SK-N-SH treated with all-trans-retinoic acid at 6 μM for 48 hours (cell line): ENCODE measurements at regions not wholly inside any gene's neighbourhood (a gene's known extent, or its start where the extent isn't known, plus 50 kb on each side); places are given as distances from the start of the nearest gene placed in this dataset.

Experiments used
- ARNTL ChIP-seq: fragments of 450-650 bp; formaldehyde crosslinking; IDR thresholded peaks from 2 replicates; pipeline ENCODE4 v1.5.0; 2020; ENCODE audit warnings: low read depth, mild to moderate bottlenecking, moderate library complexity, borderline replicate concordance
- ESRRG ChIP-seq: fragments of 250-450 bp; sonication (Bioruptor Pico); IDR thresholded peaks from 2 replicates; pipeline ENCODE4 v1.6.1; 2021; ENCODE audit warnings: mild to moderate bottlenecking
- OSR1 ChIP-seq: fragments of 250-450 bp; sonication (Bioruptor Pico); IDR thresholded peaks from 2 replicates; pipeline ENCODE4 v1.8.0; 2022; ENCODE audit warnings: moderate library complexity, mild to moderate bottlenecking, inconsistent platforms
- TF ChIP-seq, protein P1 (sequence below): fragments of 250-450 bp; sonication (Bioruptor Pico); IDR thresholded peaks from 2 replicates; pipeline ENCODE4 v1.8.0; 2021; ENCODE audit warnings: low read depth, mild to moderate bottlenecking, moderate library complexity, borderline replicate concordance

DNA sequence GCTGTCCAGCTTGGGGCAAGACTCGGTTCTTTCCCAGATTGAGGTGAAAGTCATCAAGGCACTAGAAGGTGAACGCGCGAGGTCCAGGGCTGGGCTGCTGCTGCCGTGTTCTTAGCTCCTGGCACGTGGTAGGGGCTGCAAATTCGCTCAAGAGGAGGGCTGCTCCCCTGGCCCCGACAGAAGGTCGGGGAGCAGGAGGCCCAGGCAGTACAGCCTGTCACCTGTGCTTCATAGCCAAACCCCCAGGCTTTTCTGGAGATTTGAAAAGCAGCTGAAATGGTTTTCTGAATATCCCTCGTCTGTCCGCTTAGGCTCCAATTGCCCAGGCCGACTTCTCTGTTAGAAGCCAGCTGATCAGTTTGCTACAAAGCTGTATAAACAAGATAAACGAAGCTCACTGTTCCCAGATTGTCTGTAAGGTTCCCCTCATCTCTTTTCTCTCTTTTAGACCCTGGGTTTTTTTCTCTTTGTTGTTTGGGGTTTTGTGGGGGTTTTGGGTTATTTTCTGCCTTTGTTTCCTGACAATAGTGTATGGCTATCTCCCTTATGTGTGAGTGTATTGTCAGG, 60.0 kb upstream of the STX18 start:
- TF ChIP-seq, protein P1, sequence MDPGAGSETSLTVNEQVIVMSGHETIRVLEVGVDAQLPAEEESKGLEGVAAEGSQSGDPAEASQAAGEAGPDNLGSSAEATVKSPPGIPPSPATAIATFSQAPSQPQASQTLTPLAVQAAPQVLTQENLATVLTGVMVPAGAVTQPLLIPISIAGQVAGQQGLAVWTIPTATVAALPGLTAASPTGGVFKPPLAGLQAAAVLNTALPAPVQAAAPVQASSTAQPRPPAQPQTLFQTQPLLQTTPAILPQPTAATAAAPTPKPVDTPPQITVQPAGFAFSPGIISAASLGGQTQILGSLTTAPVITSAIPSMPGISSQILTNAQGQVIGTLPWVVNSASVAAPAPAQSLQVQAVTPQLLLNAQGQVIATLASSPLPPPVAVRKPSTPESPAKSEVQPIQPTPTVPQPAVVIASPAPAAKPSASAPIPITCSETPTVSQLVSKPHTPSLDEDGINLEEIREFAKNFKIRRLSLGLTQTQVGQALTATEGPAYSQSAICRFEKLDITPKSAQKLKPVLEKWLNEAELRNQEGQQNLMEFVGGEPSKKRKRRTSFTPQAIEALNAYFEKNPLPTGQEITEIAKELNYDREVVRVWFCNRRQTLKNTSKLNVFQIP (CRISPR knock-in tag), result no peak
- TF ChIP-seq ESRRG (CRISPR knock-in tag) (no peak), OSR1 (CRISPR knock-in tag) (no peak), ARNTL (CRISPR knock-in tag) (no peak)
